Hippocampal formation (tissue), 2 donors: ENCODE measurements at regions not wholly inside any gene's neighbourhood (a gene's known extent, or its start where the extent isn't known, plus 50 kb on each side); places are given as distances from the start of the nearest gene placed in this dataset.
"Not testable (repeated sequence)": the region's sequence is repeated elsewhere in the genome, so short reads cannot be mapped to it uniquely, and the experiment has no call there.

Experiments used
- DNase-seq, 2 donors: peaks; one replicate each; lab custom pipeline; 2025; lab: John Stamatoyannopoulos, UW

DNA sequence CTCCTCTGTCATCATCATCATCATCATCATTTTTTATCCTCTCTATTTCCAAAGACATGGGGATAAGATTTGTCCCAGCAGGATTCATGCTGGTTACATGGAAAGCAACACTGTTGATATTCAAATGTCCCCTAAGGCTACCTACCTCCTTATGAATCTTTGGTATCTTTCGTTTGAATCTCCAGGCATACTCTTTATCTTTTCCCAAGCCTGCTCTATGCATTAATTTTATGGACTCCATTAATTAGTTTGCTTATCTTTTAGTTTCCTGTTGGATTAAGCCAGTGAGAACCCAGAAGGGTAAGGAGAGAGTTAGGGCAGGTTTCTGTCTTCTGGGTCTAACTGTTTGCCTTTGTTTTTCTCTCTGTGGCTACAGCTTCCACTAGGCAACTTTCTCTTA is 129.6 kb upstream of the GOT2 start:
- no peak for DNase-seq

- no peak for DNase-seq
Measured at GRCh38 chr16:58863042-58863441, 128.9 kb upstream of the GOT2 start.

DNA sequence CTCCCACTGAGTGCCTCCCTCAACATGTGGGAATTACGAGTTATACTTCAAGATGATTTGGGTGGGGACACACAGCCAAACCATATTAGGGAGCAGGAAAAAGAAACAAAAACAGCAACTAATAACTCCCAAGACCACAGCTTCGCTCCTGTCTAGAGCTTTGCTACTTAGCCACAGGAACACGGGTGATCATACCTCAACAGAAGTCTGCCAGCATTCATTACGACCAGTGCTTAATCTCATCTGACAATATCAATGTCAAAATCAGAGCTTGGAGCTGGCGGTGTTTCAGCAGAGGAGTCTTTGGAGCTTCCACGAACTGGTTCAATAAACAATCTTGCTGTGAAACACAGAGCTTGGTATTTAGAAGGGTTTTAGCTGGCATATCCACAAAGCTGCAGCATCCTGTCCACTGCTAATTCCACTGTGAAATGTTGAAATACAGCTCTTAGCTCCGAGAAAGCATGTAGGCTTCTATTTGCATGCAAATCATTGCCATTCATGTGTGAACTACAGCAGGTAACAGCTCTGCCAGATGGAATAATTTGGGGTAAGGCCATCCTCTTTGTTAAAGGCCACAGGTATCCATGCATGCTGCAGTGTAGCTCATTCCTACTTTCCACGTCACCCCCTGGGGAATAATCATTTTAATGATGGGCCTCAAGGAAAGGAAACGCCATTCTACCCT is 128.4 kb upstream of the GOT2 start:
- DNase-seq, result no peak

- no peak for DNase-seq
Measured at GRCh38 chr16:58859958-58860669, 126.0 kb upstream of the GOT2 start.

GRCh38 chr16:58858577-58858976 is 124.5 kb upstream of the GOT2 start:
- not testable (repeated sequence) for DNase-seq

DNA sequence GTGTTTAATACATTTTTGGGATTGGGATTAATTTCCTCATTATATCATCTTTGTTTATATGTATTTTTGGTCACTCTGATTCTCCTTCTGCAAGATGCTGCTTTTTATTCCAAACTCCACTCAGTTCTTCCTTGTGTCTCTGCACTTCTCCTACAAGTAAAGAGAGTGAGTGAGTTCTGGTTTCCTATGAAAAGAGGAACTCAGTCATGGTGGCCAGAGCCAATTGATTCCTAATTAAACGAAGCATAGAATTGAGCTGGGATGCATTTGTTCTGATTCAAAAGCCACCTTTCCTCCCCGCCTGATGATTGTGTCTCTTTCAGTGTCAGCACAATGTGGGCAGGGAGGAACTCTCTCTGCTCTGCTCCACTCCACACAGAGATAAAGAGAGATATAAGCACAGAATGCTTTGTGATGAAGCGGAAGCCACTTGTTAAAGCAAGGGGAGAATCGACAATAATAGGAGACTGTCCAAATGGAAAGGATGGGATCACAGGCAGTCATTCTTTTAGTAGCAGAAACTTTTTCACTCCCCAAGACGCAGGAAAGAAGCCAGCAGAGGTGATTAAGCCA is 121.3 kb upstream of the GOT2 start:
- DNase-seq, result no peak

DNA sequence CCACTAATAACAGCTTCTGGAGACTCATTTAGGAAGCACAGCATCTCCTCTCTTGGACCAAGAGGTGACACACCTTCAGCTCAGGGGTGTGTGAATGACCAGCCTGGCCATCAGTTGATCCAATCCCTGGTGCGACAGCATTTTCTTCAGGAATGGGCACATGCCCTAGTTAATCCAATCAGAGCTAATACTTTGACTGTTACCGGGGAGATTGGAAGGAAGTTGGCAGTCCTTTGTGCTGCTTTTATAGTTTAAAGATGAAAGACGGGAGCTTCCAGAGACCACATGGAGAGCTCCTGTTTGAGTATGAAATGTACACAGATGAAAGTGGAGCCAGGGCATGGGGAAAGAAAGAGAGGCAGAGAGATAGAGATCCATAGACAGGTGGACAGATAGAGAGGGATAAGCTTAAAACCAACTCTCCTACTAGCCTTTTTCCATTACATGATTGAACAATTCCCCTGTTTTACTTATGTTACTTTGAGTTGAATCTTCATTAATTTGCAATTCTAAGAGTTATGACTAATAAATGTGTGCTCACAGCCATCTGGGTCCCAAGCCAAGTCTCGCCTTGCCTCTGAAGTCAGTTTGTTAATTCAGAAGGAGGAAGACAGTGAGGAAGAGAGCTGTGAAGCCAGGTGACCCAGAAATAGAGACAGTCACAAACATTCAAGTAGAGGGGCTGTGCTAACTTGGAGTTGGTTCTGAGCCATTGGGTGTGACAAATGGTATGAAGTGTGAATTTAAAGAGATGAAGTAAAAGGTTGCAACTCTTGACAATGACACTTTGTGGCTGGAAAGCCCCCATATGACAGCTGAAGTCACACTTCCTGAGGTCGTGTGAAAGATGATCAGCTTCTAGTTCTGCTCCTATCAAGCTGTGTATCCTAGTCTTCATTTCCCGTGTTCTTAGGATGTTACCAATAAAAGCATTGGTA is 120.0 kb upstream of the GOT2 start:
- no peak for DNase-seq

DNA sequence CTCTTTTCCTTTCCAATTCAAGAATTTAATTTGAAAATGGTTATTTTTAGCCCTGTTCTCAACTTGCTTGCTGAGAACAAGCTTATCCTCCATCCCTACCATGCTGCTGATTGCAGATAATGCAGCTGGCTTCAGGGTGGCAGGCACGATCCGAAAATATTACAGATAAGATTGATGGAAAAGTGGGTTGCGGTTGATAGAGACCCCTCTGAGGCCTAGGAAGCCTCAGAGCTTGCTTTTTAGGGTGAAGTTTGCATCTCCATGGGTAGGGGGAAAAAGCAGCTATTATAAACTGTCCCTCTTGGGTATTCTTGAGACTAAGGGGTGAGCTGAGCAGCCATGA is 116.5 kb upstream of the GOT2 start:
- no peak for DNase-seq

DNA sequence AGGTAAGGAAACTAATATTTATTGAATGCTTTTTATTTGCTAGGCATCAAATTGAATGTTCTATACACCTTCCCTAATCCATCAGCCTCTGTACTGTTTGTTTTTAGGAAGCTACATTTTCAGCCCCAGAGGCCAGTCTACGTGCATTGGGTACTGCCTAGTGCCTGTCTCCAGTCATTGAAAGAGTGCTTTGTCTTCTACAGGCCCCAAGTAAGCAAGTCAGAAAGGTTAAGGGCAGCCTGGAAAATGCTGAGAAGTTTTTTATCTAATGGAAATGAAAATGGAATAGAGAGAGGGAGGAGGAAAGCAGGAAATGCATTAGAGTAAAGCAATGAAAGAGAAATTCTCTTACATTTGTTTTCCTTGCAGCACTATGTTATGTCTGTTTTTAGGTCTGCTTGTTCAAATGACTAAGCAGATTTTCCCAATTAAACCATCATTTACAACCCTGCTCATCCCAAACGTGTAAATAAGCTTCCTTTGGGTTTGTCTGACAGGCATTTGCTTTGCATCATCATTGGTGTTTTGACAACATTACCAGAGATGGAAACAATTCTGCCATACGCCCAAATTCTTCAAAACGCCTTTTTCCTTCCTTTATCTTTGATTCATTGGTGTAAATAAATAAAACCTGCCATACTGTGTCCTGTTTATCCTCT is 116.0 kb upstream of the GOT2 start:
- no peak for DNase-seq

GRCh38 chr16:58848662-58849002 is 114.5 kb upstream of the GOT2 start:
- DNase-seq, result no peak

DNA sequence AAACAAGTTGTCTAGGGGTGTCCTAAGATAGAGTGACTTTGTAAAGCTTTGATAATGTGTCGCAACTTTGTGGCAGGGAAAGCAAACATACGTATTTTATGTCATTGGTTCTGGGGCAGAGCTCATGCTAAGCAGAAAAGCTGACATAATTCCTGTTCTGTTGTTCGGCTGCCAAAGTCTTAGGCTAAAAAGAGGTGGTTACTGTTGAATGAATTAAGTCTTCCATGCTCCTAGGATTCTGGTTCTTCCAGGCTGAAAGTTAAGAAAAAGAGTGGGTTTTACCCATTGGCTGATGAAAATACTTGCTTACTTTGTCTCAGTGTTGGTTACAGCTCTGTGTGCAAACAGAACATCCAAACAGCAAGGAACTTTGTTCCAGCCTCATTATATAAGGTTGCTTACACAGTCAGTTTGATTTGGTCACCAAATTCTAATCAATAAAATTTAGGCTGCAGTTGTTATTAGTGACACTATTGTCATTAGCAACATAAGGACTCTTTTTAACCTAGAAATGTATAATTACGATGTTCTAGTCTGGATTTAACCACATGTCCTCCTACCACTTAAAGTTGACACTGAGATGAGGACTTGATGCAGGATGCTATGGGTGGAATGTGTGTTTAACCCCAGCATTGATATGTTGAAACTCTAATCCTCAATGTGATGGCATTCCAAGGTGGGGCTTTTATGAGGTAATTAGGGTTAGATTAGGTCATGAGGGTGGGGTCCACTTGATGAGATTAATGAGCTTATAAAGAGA is 114.0 kb upstream of the GOT2 start:
- DNase-seq, result no peak

- not testable (repeated sequence) for DNase-seq
Measured at GRCh38 chr16:58846226-58846625, 112.1 kb upstream of the GOT2 start.

DNA sequence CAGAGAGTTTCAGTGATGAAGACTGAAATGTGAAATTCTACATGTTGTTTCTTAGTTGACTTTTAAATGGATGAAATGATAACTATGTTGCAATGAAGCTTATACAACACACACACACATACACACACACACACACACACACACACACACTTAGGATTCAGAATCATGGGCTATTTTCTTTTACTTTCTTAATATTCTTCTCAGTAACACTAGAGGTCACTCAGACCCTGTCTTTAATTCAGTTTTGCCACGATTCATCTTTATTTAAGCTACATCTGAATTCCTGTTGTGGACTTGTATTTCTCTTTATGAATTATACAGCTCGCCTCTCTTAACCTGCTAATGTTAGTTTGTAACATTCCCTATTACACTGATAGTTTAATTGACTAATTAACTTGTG is 109.6 kb upstream of the GOT2 start:
- DNase-seq, result peak in 1 of 2 donors; percentile 57

DNA sequence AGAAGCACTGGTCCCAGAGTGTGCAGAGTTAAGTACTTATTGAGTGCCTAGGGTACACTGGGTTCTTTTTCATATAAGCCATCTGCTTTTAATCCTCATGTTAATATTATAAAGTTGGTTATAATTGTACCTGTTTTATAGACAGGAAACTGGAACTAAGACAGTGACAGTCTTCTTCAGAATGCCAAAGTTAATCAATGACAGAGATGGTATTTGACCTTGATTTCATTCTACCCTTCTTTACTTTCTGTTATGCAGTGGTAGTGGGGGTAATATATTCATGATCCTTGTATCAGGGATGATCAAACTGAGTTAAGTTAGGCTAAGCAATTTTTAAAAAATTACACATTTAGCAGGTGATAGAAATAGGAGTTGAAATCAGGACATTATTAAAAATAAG is 108.6 kb upstream of the GOT2 start:
- no peak for DNase-seq

DNA sequence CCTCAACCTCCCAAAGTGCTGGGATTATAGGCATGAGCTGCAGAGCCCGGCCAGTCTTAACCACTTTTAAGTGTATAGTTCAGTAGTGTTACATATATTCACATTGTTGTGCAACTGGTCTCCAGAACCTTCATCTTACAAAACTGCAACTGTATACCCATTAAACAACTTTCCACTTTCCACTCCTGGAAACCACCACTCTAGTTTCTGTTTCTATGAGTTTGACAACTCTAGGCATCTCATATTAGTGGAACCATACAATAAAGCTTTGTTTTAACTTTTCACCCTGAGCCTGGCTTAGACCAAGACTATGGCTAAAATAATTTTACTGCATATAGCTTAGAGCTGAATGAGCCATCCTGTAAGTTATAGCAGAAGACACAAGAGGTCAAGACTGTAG is 108.0 kb upstream of the GOT2 start:
- DNase-seq, result no peak

- DNase-seq, result no peak
Measured at GRCh38 chr16:58837950-58838349, 103.8 kb upstream of the GOT2 start.

DNA sequence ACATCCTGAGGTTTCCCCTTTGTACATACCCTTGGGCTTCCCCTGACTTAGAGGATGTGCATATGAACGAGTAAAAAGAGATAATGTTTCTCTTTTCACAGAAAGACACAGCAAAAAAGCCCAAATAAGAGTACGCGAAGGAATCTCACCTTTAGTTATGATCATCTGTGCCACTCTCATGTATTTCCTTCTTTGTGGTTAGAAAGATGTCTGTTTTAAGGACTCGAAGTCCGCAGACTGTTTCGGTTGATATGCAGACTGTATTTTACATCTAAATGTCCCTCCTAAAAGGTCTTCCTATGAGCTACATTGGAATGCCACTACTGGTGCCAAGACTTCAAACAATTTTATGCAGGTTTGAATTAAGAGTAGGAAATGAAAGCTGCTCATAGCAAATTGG is 102.3 kb upstream of the GOT2 start:
- no peak for DNase-seq

- DNase-seq, result no peak
Measured at GRCh38 chr16:58832386-58832895, 98.3 kb upstream of the GOT2 start.

DNA sequence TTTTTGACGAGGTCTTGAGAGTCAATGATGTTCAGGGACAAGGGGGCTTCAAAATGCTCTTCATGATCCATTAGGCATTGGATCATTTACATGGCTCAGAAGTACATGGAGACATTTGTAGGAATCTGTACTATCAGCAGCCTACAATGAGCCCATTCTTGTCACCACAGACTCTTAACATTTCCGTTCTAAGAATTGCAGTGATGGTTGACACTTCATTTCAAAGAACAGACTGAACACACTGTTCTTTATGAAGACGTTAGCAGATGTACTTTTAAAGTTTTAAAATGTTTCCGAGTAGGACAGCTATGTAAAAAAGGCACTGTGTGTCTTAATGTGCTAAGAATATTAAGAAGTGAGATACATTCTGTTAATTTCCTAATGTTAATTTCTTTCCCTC is 97.3 kb upstream of the GOT2 start:
- DNase-seq, result no peak

GRCh38 chr16:58828901-58829545 is 94.9 kb upstream of the GOT2 start:
- no peak for DNase-seq

- no peak for DNase-seq
Measured at GRCh38 chr16:58824201-58824600, 90.1 kb upstream of the GOT2 start.
